HCT116 (cell line): ENCODE measurements at regions not wholly inside any gene's neighbourhood (a gene's known extent, or its start where the extent isn't known, plus 50 kb on each side); places are given as distances from the start of the nearest gene placed in this dataset.

ENCODE experiments used
- ATAC-seq: fragments of 200-7000 bp; cut with Tn5 transposase; 2 replicates; pipeline ENCODE4 v1.9.1; 2020; ENCODE audit warnings: mild to moderate bottlenecking, moderate library complexity
- BruUV-seq: library from RNA; stranded (reverse); fragments of 400-500 nt; replicated peaks from 2 replicates; lab custom pipeline; 2021; lab: Mats Ljungman, UMichigan
- CTCF ChIA-PET: fragments of 300-600 bp; sonication (Branson Sonifier 250); formaldehyde crosslinking; loops from one replicate; lab custom pipeline; 2021; ENCODE audit warnings: antibody characterized with exemption; lab: Charles Lee
- POLR2A ChIA-PET: fragments of 300-600, 350-600 bp; sonication (Branson Sonifier 250); formaldehyde crosslinking; loops from one replicate; lab custom pipeline; 2021; ENCODE audit warnings: antibody characterized with exemption; lab: Charles Lee
- RAD21 ChIA-PET, 2 experiments: fragments of 300-600 bp; sonication (Branson Sonifier 250); formaldehyde crosslinking; loops; one replicate each; lab custom pipeline; 2023; ENCODE audit warnings: low total read pairs in 2 of 2; ENCODE audit not compliant: uncharacterized antibody in 2 of 2, unreplicated experiment in 2 of 2, low non-redundant PET in 1 of 2; lab: Charles Lee
- DNase-seq: peaks from one replicate; pipeline ENCODE4 v3.0.0-alpha.2; 2010; ENCODE audit warnings: low read depth, low spot score
- H2AFZ ChIP-seq: fragments of 200-600 bp; shearing (Covaris generic), sonication (generic); 2 replicates; pipeline ENCODE4 v1.6.1; 2017; ENCODE audit warnings: low read depth, mixed run types, mixed read lengths, antibody characterized with exemption, low read length; ENCODE audit not compliant: poor library complexity, severe bottlenecking
- H3K27ac ChIP-seq: 2 replicates; pipeline ENCODE4 v1.5.1; 2012; ENCODE audit warnings: low read depth, low read length
- H3K27me3 ChIP-seq: fragments of 200-600 bp; sonication (generic); 2 replicates; pipeline ENCODE4 v1.6.1; 2016; ENCODE audit warnings: mixed run types, low read length, mixed read lengths; ENCODE audit not compliant: insufficient read depth
- H3K36me3 ChIP-seq, 2 experiments: fragments of 200-500 bp in 1 of 2; fragments of 200-600 bp in 1 of 2; sonication (Bioruptor generic) in 1 of 2; sonication (generic) in 1 of 2; 2 replicates each; pipeline versions ENCODE4 v1.5.1 to v1.6.1; 2014 to 2016; ENCODE audit warnings: low read length in 2 of 2, inconsistent platforms in 1 of 2, mixed read lengths in 1 of 2, mixed run types in 1 of 2; ENCODE audit not compliant: insufficient read depth in 2 of 2, control insufficient read depth in 1 of 2
- H3K4me1 ChIP-seq, 2 experiments: fragments of 200-600 bp in 1 of 2; sonication (generic) in 1 of 2; 2 replicates each; pipeline versions ENCODE4 v1.5.1 to v1.6.1; 2012 to 2017; ENCODE audit warnings: low read length in 2 of 2, inconsistent platforms in 1 of 2, mild to moderate bottlenecking in 1 of 2, mixed read lengths in 1 of 2, mixed run types in 1 of 2, moderate library complexity in 1 of 2; ENCODE audit not compliant: insufficient read depth in 2 of 2, control insufficient read depth in 1 of 2
- H3K4me2 ChIP-seq: fragments of 200-600 bp; sonication (generic); 2 replicates; pipeline ENCODE4 v1.6.1; 2017; ENCODE audit warnings: mixed run types, low read length, mixed read lengths
- H3K4me3 ChIP-seq, 2 experiments: fragments of 200-600 bp in 1 of 2; sonication (generic) in 1 of 2; replicated peaks in 1 of 2; 2 replicates each; pipeline ENCODE4 v1.5.1; 2011 to 2016; ENCODE audit warnings: low read length in 2 of 2, control low read depth in 1 of 2, low read depth in 1 of 2, mild to moderate bottlenecking in 1 of 2, mixed read lengths in 1 of 2, mixed run types in 1 of 2
- H3K79me2 ChIP-seq: fragments of 200-600 bp; sonication (generic); 2 replicates; pipeline ENCODE4 v1.6.1; 2017; ENCODE audit warnings: mild to moderate bottlenecking, mixed run types, low read length, moderate library complexity, mixed read lengths; ENCODE audit not compliant: insufficient read depth
- H3K9ac ChIP-seq: fragments of 200-600 bp; sonication (generic); 2 replicates; pipeline ENCODE4 v1.6.1; 2016; ENCODE audit warnings: low read length, mixed read lengths
- H3K9me2 ChIP-seq: fragments of 200-600 bp; sonication (generic), shearing (Covaris generic); 2 replicates; pipeline ENCODE4 v1.6.1; 2017; ENCODE audit warnings: mixed run types, mild to moderate bottlenecking, moderate library complexity; ENCODE audit not compliant: insufficient read depth
- H3K9me3 ChIP-seq, 2 experiments: fragments of 200-500 bp in 1 of 2; fragments of 200-600 bp in 1 of 2; sonication (Bioruptor generic) in 1 of 2; sonication (generic) in 1 of 2; 2 replicates each; pipeline ENCODE4 v1.6.1; 2014 to 2017; ENCODE audit warnings: low read length in 2 of 2, mixed read lengths in 2 of 2, inconsistent platforms in 1 of 2, low read depth in 1 of 2, mild to moderate bottlenecking in 1 of 2, mixed run types in 1 of 2, moderate library complexity in 1 of 2; ENCODE audit not compliant: control insufficient read depth in 1 of 2, insufficient read depth in 1 of 2
- H4K20me1 ChIP-seq: fragments of 200-600 bp; sonication (generic), shearing (Covaris generic); 2 replicates; pipeline ENCODE4 v1.6.1; 2017; ENCODE audit warnings: mixed run types, mild to moderate bottlenecking, moderate library complexity; ENCODE audit not compliant: insufficient read depth
- EGR1 ChIP-seq: IDR thresholded peaks from 2 replicates; pipeline ENCODE4 v1.6.1; 2012; ENCODE audit warnings: low read depth
- ELF1 ChIP-seq: IDR thresholded peaks from 2 replicates; pipeline ENCODE4 v1.6.1; 2012; ENCODE audit warnings: low read depth, borderline replicate concordance
- EZH2 ChIP-seq: fragments of 200-600 bp; sonication (generic); IDR thresholded peaks from 2 replicates; pipeline ENCODE4 v1.6.1; 2017; ENCODE audit warnings: antibody characterized with exemption, mixed run types
- EZH2phosphoT487 ChIP-seq: fragments of 200-600 bp; IDR thresholded peaks from 2 replicates; pipeline ENCODE4 v1.6.1; 2018; ENCODE audit warnings: antibody characterized with exemption, borderline replicate concordance
- FOSL1 ChIP-seq: IDR thresholded peaks from 2 replicates; pipeline ENCODE4 v1.6.1; 2012; ENCODE audit warnings: low read depth
- REST ChIP-seq: IDR thresholded peaks from 2 replicates; pipeline ENCODE4 v1.6.1; 2012; ENCODE audit warnings: low read depth
- SP1 ChIP-seq: IDR thresholded peaks from 2 replicates; pipeline ENCODE4 v1.6.1; 2012; ENCODE audit warnings: low read depth
- TCF7L2 ChIP-seq: IDR thresholded peaks from 2 replicates; pipeline ENCODE4 v1.7.0; 2011; ENCODE audit warnings: borderline replicate concordance, inconsistent platforms; ENCODE audit not compliant: insufficient read depth, insufficient read length; ENCODE audit errors: extremely low read depth
- ZFX ChIP-seq: fragments of 450-650 bp; IDR thresholded peaks from 2 replicates; pipeline ENCODE4 v1.6.1; 2017
- intact Hi-C: fragments of 100-400 bp; cut with micrococcal nuclease; formaldehyde crosslinking; loops from 2 replicates; pipeline ENCODE4 v1.10.0; 2022

GRCh38 chr2:198973181-198973580 lies 484.6 kb downstream of the SATB2 start:
- Histone ChIP-seq H4K20me1 (no peaks in the 10 kb centered on the region), H3K4me3 (no peak overlapping the region), H3K4me1 (no peaks in the 10 kb centered on the region), H2AFZ (no peak overlapping the region), H3K27ac (no peak overlapping the region), H3K79me2 (no peaks in the 10 kb centered on the region), H3K27me3 (no peaks in the 10 kb centered on the region), H3K4me2 (no peak overlapping the region), H3K9me3 (0 out of 4 replicates have a peak, but pooled peaks cover 0 to 6% of the 10 kb centered on the region in 2 experiments), H3K9ac (no peak overlapping the region), H3K9me2 (no peaks in the 10 kb centered on the region), H3K36me3 (no peaks in the 10 kb centered on the region)
- CTCF ChIA-PET: no interaction called here
- no TSS peak for BruUV-seq
- TF ChIP-seq ELF1: no peak
- no peak for TF ChIP-seq EZH2phosphoT487
- TF ChIP-seq SP1: no peak
- no peak for DNase-seq
- intact Hi-C loops: no loop called here
- no peak for ATAC-seq
- POLR2A ChIA-PET: no interaction called here
- RAD21 ChIA-PET: no interaction called here

- no peaks in the 10 kb centered on the region for H3K27me3 ChIP-seq
- ATAC-seq (no peak), DNase-seq (no peak)
- H3K9me3 ChIP-seq: no peaks in the 10 kb centered on the region
- no peaks in the 10 kb centered on the region for H3K36me3 ChIP-seq
- H3K27ac ChIP-seq: no peak overlapping the region
- no peaks in the 10 kb centered on the region for H4K20me1 ChIP-seq
- intact Hi-C loops: no loop called here
- no peak overlapping the region for H3K4me3 ChIP-seq
- BruUV-seq: no TSS peak
- H3K4me2 ChIP-seq: no peak overlapping the region
- CTCF ChIA-PET: no interaction called here
- no peaks in the 10 kb centered on the region for H3K79me2 ChIP-seq
- no peaks in the 10 kb centered on the region for H3K4me1 ChIP-seq
- H2AFZ ChIP-seq: no peak overlapping the region
- RAD21 ChIA-PET: no interaction called here
- no peaks in the 10 kb centered on the region for H3K9me2 ChIP-seq
- no peak overlapping the region for H3K9ac ChIP-seq
- TF ChIP-seq REST: no peak
- TF ChIP-seq EZH2phosphoT487: no peak
- no peak for TF ChIP-seq EGR1
- no peak for TF ChIP-seq FOSL1
- no peak for TF ChIP-seq ZFX
- no peak for TF ChIP-seq SP1
- TF ChIP-seq EZH2: no peak
- TF ChIP-seq TCF7L2: no peak
- POLR2A ChIA-PET: no interaction called here
Observed at GRCh38 chr2:198968545-198968944, 489.2 kb downstream of the SATB2 start.
